GM19467 (cell line): ENCODE measurements at regions not wholly inside any gene's neighbourhood (a gene's known extent, or its start where the extent isn't known, plus 50 kb on each side); places are given as distances from the start of the nearest gene placed in this dataset.

Source experiments
- ATAC-seq: cut with Tn5 transposase; IDR thresholded peaks from one replicate; pipeline ENCODE4 v1.9.1; 2021; ENCODE audit warnings: mild to moderate bottlenecking, moderate library complexity; ENCODE audit not compliant: unreplicated experiment

GRCh38 chr12:69123919-69124638 is 115.3 kb upstream of the CPSF6 start:
- ATAC-seq: no peak

- no peak for ATAC-seq
These were observed 110.4 kb upstream of the CPSF6 start for GRCh38 chr12:69129017-69129416.

GRCh38 chr12:69129564-69129963 is 109.8 kb upstream of the CPSF6 start:
- no peak for ATAC-seq

GRCh38 chr12:69130064-69130463 is 109.3 kb upstream of the CPSF6 start:
- ATAC-seq: no peak

- ATAC-seq: no peak
These were observed 108.3 kb upstream of the CPSF6 start for GRCh38 chr12:69131077-69131476.

DNA sequence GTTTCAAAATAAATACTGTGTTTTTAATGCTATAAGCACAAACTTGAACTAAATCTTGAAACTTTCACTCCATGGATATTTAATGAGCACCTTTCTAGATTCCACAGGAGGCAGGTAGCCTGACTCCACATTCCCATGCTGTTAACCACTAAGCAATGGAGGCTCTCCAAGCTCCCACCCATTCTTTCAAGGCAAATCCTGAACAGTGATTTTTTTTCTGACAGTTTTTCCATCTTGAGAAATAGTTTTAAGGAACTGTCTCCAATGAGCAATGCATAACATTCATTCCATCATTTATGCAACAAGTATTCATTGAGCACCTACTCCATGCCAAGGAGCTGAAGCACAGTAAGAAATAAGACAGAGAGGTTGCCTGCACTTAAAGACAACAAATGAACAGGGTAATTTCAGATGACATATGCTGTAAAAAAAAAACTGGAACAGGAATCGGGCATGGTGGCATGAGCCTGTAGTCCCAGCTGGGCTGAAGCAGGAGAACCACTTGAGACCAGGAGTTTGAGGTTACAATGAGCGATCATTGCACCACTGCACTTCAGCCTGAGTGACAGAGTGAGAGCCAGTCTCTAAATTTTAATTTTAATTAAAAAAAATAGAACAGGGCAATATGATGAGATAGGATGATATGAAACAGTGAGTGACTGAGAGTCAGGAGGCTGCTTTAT is 102.3 kb upstream of the CPSF6 start:
- no peak for ATAC-seq

- no peak for ATAC-seq
These were observed 98.3 kb upstream of the CPSF6 start for GRCh38 chr12:69141074-69141473.

GRCh38 chr12:69149270-69149669 is 90.1 kb upstream of the CPSF6 start:
- no peak for ATAC-seq

DNA sequence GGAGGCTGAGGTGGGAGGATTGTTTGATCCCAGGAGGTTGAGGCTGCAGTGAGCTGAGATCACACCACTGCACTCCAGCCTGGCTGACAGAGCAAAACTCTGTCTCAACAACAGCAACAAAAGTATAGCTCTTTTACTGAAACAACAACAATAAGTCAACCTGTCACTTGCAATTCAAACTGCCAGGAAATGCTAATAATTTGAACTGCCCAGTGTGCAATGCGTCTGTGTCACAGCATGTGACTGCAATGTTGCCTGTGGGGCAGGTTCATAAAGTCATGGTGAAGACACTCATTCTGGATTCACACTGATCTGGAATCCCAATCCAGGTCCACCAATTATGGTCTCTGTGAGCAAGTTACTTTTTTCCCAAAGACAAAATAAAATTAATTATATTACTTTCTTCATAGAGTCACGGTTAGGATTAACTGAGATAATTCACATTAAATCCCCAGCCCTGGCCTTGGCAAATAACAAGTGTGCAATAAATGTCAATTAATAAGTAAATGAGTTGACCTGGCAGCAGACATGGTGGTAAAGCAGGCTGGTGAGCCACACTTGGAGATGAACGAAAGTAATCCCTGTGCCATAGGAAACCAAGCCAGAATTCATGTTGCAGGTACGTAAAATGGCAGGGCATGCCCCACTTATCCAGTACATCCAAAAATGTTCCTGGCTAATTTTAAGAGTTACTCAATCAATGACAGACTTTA is 89.1 kb upstream of the CPSF6 start:
- ATAC-seq: no peak

GRCh38 chr12:69150796-69151127 is 88.6 kb upstream of the CPSF6 start:
- ATAC-seq: no peak

- no peak for ATAC-seq
These were observed 88.1 kb upstream of the CPSF6 start for GRCh38 chr12:69151254-69151764.

GRCh38 chr12:69154585-69155363 is 84.6 kb upstream of the CPSF6 start:
- peak; percentile 43 for ATAC-seq

- ATAC-seq: peak; percentile 95
These were observed 82.2 kb upstream of the CPSF6 start for GRCh38 chr12:69157023-69157655.

GRCh38 chr12:69161829-69162228 is 77.5 kb upstream of the CPSF6 start:
- no peak for ATAC-seq

- no peak for ATAC-seq
These were observed 75.5 kb upstream of the CPSF6 start for GRCh38 chr12:69163681-69164362.

GRCh38 chr12:69167648-69168165 is 71.7 kb upstream of the CPSF6 start:
- ATAC-seq: no peak

DNA sequence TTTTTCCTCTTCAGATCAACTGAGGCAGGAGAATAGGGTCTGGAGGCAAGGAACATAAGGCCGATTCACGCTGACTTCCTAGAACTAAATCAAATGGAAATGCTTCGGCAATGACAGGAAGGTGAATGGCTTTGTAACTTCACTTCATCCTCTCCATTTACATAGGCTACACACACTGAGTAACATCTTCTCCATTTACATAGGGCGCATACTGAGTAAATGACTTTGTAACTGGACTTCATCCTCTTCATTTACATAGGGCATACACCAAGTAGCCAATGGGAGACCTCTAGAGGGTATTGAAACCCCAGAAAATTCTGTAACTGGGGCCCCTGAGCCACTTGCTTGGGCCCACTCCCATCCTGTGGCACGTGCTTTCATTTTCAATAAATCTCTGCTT is 71.0 kb upstream of the CPSF6 start:
- ATAC-seq: no peak

DNA sequence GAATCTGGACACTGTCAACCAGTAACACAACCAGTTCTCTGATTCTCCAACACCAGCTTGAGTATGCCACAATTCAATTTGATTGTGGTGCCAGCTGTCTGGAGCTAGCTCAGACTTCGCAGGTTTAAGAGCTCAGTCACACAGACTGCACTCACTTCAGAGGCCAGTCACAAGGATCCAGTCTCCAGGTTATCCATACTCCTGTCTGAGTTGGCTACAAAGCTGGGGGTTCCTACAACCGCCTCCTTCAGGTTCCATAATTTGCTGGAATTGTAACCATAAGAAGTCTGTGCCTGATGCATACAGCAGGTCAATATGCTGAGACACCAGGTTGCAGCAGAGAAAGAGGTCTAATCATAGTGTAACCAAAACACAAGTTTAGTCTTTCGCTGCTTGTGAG is 70.5 kb upstream of the CPSF6 start:
- ATAC-seq: no peak

DNA sequence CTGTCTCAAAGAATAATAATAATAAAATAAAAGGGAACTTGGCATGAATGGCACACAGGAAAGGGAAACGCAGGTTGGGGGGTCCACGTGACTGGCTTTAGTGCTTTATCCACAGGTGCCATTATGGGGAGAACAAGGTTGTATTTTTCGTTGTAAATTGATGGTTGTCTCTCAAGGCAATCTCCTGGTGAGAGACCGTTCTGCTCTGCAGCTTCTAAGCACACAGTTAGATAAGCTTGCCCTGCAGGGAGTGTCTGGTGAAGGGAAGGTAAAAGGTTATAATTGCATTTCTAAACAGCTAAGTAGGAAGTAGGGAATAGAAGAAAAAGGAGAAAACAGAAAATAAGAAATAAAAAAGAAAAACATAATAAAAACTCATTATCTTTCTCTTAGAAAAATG is 69.1 kb upstream of the CPSF6 start:
- no peak for ATAC-seq

DNA sequence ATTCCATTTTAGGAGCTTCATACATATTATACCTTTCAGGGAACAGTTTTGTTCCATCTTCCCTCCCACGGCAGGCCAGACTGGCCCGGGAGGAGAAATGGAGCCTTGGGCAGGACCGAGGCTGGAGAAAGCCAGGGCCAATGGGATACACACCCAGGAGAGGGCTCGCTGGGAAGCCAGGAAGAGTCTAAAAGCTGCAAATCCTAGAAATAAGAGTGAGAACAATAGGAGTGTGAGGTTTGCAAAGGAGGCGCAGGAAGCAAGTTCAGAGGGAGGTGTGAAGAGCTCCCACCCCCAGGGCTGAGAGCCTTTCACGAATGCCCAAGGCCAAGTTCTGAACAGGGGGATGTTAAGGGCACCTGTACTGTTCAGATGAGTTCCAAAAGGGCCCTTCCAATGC is 67.5 kb upstream of the CPSF6 start:
- no peak for ATAC-seq
